GM12891 (cell line): ENCODE measurements at regions not wholly inside any gene's neighbourhood (a gene's known extent, or its start where the extent isn't known, plus 50 kb on each side); places are given as distances from the start of the nearest gene placed in this dataset.

Experiments used
- DNase-seq: peaks from one replicate; pipeline ENCODE4 v3.0.0; 2011; ENCODE audit warnings: low spot score; ENCODE audit not compliant: insufficient read length
- FAIRE-seq: peaks from 2 replicates; lab custom pipeline; 2011; peaks lifted over from hg19 to GRCh38; lab: Jason Lieb, UNC
- PAX5 ChIP-seq: IDR thresholded peaks from 2 replicates; pipeline ENCODE4 v1.6.1; 2011; ENCODE audit warnings: low read length, moderate library complexity, mild to moderate bottlenecking; ENCODE audit not compliant: insufficient read depth, severe bottlenecking
- POLR2A ChIP-seq: IDR thresholded peaks from 2 replicates; pipeline ENCODE4 v1.6.1; 2011; ENCODE audit warnings: low read depth, low read length, control low read depth
- POLR2AphosphoS5 ChIP-seq: IDR thresholded peaks from 2 replicates; pipeline ENCODE4 v1.6.1; 2011; ENCODE audit warnings: low read depth, low read length, control low read depth
- POU2F2 ChIP-seq: IDR thresholded peaks from 2 replicates; pipeline ENCODE4 v1.6.1; 2011; ENCODE audit warnings: low read depth, mild to moderate bottlenecking, control low read depth, low read length, moderate library complexity
- SPI1 ChIP-seq: IDR thresholded peaks from 2 replicates; pipeline ENCODE4 v1.6.1; 2011; ENCODE audit warnings: low read depth, low read length, control low read depth
- TAF1 ChIP-seq: IDR thresholded peaks from 2 replicates; pipeline ENCODE4 v1.6.1; 2011; ENCODE audit warnings: low read depth, low read length, control low read depth

DNA sequence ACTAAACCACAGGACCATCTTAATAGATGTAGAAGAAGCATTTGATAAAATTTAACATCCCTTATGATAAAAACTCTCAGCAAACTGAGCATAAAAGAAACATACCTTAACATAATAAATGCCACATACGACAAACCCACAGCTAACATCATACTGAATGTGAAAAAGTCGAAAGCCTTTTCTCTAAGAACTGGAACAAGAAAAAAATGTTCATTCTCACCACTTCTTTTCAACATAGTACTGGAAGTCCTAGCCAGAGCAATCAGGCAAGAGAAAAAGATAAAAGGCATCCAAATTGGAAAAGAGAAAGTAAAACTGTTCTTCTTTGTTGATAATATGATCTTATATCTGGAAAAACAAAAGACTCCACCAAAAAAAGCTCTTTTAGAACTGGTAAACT lies 134.2 kb downstream of the RPL22L1 start:
- no peak for FAIRE-seq
- TF ChIP-seq SPI1 (no peak), PAX5 (no peak), POLR2AphosphoS5 (no peak), POLR2A (no peak), POU2F2 (no peak), TAF1 (no peak)
- no peak for DNase-seq

DNA sequence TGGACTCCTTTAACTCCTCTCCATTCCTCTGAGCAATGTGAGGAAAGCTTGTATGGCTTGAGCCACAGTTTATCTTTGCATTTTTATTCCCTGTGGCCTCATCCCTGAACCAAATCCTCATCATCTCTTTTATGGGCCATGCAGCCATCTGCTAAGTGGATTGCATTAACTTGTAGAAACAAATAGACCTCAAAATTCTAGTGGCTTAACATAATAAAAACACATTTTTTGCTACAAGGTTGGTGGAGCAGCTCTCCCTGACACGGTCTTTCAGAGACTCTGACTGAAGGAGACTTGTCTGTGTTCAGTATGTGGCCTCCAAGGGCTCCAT lies 135.3 kb downstream of the RPL22L1 start:
- FAIRE-seq (no peak), DNase-seq (no peak)
- TF ChIP-seq TAF1 = no peak
- no peak for TF ChIP-seq PAX5
- no peak for TF ChIP-seq POU2F2
- no peak for TF ChIP-seq POLR2AphosphoS5
- no peak for TF ChIP-seq SPI1

DNA sequence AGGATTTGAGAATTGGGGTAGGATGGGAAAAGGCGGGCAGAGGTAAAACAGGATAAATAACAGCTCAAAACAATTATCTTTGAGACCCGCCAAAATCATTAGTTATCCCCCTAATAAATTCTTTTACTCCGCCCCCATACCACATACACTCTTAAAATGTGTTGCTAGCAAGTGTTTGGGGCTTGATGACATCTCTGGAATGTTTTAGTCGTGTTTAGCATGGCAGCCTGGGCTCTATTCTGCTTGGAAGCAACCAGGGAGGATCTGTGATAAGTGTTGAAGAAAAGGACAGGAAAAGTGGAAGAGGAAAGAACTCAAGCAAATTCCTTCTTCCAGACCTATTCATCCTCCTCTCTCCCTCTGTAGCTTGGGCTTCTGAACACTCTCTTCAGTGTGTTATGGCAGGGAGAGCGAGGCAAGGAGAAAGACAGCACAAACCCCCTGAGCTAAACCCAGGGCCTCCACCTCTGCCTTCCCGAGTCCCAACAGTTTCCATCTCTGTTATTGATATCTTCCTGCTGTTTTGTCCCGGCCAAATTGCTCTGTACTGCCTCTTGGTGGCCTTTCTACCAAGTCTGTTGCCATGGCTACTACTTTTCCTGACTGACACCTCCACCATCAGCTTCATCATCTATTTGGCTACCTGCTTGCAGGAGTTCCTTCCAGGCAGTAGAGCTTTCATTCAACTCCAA lies 135.8 kb downstream of the RPL22L1 start:
- TF ChIP-seq TAF1 (no peak), POLR2AphosphoS5 (no peak), SPI1 (no peak), PAX5 (no peak), POU2F2 (no peak), POLR2A (no peak)
- DNase-seq = no peak
- FAIRE-seq = no peak

DNA sequence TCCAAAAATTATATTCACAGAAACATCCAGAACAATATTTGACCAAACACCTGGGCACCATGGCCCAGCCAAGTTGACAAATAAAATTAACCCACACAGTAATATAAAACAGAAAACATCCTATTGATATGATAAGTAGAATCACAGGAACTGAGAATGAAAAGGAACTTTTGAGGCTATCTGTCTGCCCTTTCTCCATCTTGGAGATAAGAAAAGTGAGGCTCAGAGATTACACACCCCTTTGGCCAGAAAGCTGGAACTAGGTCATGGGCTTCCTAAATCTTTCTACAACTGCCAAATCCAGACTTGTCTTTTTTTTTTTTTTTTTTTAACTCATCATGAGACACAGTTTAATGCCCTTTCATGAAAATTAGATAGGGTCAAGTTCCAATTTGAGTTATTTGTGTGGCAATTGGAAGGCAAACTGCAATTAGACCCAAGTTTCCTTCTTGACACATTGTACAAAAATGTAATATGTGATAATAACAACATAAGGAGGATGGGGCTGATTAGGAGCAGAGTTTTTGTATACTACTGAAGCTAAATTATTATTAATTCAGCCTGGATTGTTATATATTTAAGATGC lies 137.2 kb downstream of the RPL22L1 start:
- TF ChIP-seq POU2F2 (no peak), POLR2A (no peak), SPI1 (no peak), TAF1 (no peak), PAX5 (no peak)
- FAIRE-seq = no peak

DNA sequence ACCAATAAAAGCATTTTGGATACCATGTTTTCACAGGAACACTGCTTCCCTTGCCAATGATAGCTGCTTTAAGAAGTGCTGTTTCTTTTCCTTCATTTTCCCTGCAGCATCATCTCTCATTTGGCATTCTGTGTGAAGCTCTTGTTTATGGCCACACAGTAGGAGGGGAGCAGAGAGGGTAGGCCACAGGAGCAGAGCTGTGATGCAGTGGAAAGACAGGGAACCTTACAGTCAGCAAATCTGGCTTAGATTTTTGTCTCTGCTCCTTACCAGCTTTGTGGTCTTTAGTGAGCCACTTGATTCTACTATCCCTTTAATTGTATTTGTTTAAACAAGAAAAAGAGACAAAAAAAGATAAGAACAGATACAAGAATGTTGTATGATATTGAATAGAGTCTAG lies 138.7 kb downstream of the RPL22L1 start:
- DNase-seq = no peak
- no peak for FAIRE-seq
- TF ChIP-seq PAX5 (no peak), POLR2A (no peak), SPI1 (no peak), POLR2AphosphoS5 (no peak), POU2F2 (no peak), TAF1 (no peak)

More for the DNA sequence above, 137.2 kb downstream of the RPL22L1 start:
- no peak for DNase-seq

DNA sequence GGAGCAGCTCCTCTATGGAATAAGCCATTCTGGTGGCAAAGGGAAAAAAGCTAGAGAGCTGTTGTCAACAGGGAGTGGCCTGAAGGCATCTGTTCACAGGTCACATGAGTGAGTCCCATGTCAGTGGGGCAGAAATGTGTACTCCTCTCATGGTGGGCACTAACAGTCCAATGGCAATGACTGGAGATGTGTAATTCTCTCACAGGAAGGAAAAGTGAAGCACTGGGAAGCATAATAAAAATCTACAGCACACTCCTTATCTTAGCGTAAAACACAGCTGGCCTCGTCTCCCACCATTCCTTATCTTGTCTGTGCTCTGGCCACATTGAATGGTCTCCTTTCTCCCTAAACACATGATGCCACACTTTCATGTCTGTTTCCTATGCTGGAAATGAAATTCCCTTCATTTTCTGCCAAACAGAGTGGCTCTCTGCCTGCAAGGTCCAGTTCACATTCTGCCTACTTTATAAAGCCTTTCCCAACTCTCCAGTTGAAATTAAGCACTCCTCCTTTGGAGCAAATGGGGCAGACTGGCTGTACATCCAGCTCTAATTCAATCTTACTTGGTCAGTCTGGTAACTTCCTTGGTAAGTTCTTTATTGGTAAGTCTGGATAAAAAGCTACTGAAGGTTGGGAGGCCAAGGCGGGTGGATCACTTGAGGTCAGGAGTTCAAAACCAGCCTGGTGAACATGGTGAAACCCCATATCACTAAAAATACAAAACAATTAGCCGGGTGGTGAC lies 139.8 kb downstream of the RPL22L1 start:
- DNase-seq (no peak), FAIRE-seq (no peak)
- no peak for TF ChIP-seq POU2F2
- TF ChIP-seq PAX5 = no peak
- TF ChIP-seq SPI1 = no peak
- TF ChIP-seq TAF1 = no peak
- no peak for TF ChIP-seq POLR2AphosphoS5
- no peak for TF ChIP-seq POLR2A

DNA sequence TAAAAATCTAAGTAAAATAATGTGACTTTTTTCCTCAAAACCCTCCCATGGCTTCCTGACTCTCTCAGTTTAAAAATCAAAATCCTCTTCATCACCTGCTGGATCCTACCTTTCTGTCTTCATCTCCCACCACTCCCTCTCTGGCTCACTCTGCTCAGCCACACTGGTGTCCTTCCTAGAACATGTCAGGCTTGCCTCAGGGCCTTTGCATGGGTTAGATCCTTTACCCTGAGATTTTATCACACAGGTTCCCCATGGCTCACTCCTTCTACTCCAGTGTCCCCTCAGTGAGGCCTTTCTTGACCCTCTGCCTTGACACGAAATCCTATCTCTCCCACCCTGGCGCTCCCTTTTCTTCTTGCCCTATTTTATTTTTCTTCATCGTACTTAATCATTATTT lies 141.8 kb downstream of the RPL22L1 start:
- FAIRE-seq = no peak

DNA sequence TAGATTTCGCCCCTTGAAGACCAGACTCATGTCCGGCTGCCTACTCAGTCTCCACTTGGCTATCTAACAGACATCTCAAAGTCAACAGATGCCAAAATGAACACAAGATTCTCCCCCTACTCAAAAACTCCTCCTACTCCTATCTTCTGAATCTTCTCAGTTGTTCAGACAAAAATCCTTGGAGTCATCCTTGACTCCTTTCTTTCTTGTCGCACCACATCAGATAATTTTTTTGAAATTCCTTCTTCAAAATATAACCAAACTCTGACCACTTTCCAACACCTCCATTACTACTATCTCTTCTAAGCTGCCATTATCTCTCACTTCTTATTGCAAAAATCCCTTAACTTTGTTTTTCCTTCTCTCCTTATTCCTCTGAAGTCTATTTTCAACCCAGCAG lies 141.9 kb upstream of the SLC7A14 start:
- FAIRE-seq = no peak

More for the DNA sequence above, 141.8 kb downstream of the RPL22L1 start:
- TF ChIP-seq TAF1 = no peak
- no peak for TF ChIP-seq POLR2AphosphoS5
- TF ChIP-seq POU2F2 = no peak
- TF ChIP-seq PAX5 = no peak
- TF ChIP-seq POLR2A = no peak
- TF ChIP-seq SPI1 = no peak
- no peak for DNase-seq

More for the DNA sequence above, 141.9 kb upstream of the SLC7A14 start:
- TF ChIP-seq POLR2AphosphoS5 (no peak), SPI1 (no peak), PAX5 (no peak), TAF1 (no peak), POU2F2 (no peak), POLR2A (no peak)
- DNase-seq = no peak
